Non-pigmented ciliary epithelial cell (primary cell): ENCODE measurements at regions not wholly inside any gene's neighbourhood (a gene's known extent, or its start where the extent isn't known, plus 50 kb on each side); places are given as distances from the start of the nearest gene placed in this dataset.
"Not testable (repeated sequence)": the region's sequence is repeated elsewhere in the genome, so short reads cannot be mapped to it uniquely, and the experiment has no call there.

Experiments
- DNase-seq: peaks from one replicate; pipeline ENCODE4 v3.0.0-alpha.2; 2010; ENCODE audit warnings: low read depth

- DNase-seq, result no peak
Observed at GRCh38 chr10:52955337-52955736, 182.8 kb upstream of the MBL2 start.

GRCh38 chr10:52954407-52954806, 181.8 kb upstream of the MBL2 start:
- DNase-seq, result no peak

DNA sequence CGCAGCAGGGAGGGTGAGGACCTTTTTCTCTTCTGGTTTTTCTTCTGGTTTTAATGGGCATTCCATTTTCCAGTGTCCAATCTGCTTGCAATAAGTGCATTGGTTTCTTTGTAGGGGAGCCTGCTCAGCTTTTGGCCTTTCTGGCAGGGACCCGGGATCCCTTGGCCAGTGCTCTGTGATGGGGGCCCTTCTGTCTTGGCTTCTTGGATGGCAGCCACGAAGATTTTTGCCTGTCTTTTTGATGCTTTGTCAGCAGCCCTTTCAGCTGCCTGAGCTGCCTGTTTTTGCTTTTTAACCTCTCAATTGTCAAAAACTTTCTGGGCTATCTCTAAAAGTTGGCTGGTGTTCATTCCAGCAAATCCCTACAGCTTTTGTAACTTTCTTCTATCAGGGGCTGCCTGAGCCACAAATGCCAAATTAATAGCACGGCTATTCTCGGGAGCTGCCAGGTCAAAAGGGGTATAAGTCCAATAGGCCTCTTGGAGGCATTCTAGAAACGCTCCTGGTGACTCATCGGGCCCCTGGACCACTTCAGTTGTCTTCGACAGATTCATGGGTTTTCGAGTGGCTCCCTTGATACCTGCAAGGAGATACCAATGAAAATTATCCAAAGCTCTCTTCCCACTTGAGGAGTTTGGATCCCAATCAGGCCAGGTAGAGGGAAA, 179.9 kb upstream of the MBL2 start:
- DNase-seq, result no peak

DNA sequence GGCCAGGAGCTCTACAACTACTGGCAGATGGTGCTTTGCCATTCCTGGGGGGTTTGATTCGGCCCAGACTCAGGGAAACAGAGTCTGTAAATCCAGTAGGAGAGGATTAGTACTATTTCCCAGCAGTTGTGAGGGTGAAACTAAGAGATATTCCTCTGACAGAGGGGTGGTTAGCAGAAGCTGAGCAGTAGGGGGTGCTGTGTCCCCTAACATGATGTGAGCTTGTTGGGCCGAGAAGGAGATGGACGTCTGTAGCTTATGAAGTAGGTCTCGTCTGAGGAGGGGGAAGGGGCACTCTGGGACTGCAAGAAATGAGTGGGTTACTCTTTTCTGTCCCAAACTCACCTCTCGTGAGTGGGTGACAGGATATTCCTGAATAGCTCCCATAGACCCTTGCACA, 179.2 kb upstream of the MBL2 start:
- DNase-seq, result no peak

- DNase-seq, result no peak
Observed at GRCh38 chr10:52950578-52950977, 178.0 kb upstream of the MBL2 start.

DNA sequence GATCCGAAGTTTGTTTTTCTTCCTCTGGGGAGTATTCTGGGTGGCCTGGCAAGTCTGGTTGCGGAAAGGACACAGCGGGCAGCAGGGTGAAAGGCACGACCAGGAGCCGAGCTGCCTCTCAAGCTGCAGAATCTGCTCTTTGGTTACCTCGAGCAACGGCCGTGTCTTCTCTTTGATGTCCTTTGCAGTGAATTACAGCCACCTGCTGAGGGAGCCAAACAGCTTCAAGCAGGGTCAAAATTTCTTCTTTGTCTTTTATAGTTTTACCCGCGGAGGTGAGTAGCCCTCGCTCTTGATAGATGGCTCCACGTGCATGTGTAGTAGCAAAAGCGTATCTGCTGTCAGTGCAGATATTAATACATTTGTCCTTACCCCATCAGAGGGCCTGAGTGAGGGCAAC, 177.3 kb upstream of the MBL2 start:
- no peak for DNase-seq

- no peak for DNase-seq
Observed at GRCh38 chr10:52946486-52946885, 173.9 kb upstream of the MBL2 start.

- DNase-seq, result not testable (repeated sequence)
Observed at GRCh38 chr10:52945521-52945920, 172.9 kb upstream of the MBL2 start.

DNA sequence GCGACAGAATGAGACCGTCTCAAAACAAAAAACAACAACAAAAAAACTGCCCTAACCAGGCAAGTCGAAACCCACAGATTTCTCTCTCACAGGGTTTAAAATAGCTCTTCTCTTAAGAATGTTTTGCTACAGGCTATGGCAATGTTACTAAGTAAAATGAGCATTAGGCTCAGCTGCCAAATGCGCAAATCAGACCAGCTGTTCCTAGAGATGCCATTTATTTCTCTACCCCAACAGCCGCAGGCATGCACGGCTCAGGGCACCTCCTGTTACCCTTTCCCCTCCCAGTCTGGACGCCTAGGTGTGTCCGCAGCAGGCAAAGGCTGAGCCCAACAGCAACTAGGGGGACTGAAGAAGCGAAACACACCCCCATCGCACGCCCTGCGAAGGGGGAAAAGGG, 168.3 kb upstream of the MBL2 start:
- DNase-seq, result no peak

- DNase-seq, result no peak
Observed at GRCh38 chr10:52939894-52940293, 167.3 kb upstream of the MBL2 start.

GRCh38 chr10:52933748-52934147, 161.2 kb upstream of the MBL2 start:
- DNase-seq, result no peak

- DNase-seq, result no peak
Observed at GRCh38 chr10:52927678-52928077, 155.1 kb upstream of the MBL2 start.

DNA sequence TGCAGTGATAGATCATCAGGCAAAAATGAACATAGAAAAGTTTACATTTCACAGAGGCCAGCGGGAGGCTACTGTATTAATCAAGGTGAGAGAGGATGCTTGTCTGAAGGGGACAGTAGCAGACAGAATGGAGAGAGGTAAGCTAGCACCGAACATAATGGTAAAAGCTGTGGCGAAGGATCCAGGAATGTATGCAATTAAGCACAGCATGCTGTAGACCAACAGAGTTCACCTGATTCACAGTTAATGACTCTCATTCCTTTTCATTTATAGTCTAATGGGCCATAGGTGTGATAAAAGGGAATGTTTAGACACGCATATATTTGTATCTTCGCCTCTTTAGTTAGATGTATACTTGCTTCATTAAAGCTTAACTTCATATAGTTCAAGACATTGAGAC, 150.9 kb upstream of the MBL2 start:
- DNase-seq, result no peak

DNA sequence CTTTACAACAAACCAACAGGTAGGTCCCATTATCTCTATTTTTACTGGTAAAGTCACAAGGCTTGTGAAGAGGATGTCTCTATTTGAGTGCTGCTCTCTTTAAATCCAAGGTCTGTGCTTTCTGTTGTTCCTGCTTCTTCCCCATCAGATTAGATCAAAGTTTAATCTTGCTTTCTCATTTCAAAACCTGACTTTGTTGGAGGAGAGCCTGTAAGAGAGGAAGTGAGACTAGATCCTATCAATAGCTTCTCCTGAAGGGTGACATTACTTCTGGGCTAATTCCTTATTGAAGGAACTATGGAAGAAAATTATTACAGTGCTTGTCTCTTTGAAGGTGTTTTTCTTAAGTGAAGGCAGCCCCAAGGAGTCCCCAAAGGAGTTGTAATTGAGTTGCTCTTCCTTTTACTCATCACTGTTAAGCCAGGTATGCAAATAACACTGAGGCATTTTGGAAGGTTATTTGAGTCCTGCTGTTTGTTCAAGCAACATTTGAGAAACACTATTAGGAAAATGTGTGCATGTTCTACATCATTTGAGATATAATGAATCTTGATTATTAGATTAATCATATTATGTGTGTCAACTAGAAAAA, 146.2 kb upstream of the MBL2 start:
- DNase-seq, result no peak

GRCh38 chr10:52915391-52915790, 142.8 kb upstream of the MBL2 start:
- DNase-seq, result no peak

DNA sequence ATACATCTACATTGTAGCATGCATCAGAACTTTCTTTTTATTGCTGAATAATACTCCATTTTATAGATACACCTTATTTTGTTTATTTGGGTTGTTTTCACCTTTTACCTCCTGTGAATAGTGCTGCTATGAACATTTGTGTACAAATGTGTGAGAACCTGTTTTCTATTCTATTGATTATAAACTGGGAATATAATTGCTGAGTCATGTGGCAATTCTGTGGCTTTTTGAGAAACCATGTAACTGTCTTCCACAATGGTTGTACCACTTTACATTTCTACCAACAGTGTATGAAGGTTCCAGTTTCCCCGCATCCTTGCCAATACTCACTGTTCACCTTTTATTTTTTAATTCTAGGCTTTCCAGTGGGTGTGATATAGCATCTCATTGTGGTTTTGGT, 138.6 kb upstream of the MBL2 start:
- DNase-seq, result no peak

DNA sequence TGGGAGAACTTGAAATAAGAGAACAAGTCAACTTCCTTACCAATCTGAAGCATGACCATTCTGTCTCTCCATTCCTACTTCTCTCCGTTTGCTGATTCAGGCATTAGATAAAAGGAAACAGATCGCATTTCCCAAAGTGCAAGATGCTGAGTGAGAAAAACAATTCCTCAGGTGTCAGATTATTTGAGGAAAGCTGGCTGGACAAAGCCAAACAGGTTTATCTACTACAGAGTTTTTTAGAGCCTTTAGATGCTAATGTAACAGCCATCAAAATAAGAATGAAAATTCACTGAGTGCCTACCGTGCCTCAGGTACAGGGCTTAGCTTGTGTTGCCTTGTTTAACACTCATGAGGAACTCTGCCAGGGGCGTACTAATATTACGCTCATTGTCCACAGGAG, 135.9 kb upstream of the MBL2 start:
- no peak for DNase-seq

GRCh38 chr10:52906046-52906445, 133.5 kb upstream of the MBL2 start:
- no peak for DNase-seq

GRCh38 chr10:52903397-52903938, 130.9 kb upstream of the MBL2 start:
- DNase-seq, result no peak

DNA sequence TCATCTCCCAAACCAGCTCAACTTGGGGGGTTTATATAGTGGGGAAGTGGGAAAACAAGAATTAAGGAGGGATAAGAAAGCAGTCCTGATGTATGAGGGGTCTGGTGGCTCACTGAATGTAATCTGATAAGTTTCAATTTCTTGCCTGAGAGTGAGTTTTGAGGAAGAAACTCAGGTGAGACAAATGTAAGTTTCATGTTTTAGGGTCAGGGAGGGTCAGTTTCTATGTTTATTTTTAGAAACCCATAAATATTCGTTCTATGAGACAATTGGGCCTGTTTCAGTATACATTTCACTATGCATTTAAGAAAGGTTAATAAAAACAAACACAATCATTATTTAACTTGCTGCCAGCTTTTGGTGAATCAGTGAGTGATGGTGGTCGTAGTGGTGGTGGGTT, 128.0 kb upstream of the MBL2 start:
- no peak for DNase-seq

GRCh38 chr10:52897162-52897561, 124.6 kb upstream of the MBL2 start:
- no peak for DNase-seq

DNA sequence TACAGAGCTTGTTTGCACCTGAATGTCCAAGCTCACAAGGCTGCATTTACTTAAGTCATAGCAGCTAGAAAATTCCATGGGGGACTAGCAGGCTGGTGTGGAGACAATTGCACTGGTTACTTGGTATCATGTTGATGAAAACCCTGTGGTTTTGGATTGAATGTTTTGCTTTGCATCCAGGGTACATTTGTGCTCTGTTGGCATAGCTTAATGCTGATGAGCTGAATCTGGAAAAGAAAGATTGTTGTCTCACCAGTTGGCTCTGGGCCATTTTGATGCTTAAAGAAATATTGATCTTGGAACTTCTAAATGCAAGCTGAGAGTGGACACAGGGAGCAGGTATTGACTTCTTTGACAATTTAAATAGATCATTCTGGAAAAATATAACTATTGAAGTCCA, 122.5 kb upstream of the MBL2 start:
- DNase-seq, result no peak

DNA sequence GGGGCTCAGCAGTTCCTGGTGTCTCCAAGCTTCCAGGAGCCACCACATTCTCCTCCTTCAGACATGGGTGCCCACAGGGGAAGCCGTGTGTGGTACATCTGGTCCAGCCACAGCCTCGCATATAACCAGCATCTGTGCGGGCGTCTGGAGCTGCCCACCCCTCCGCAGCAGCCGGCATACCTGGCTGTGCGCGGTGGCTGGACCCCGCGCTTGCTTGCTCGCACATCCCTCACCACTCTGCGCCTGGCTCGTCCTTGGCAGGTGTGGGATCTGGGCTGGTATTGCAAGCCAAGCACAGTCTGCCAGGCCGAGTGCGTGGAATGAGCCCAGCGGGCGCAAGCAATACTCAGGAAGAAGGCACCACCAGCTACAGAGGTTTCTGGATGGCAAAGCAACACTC, 117.7 kb upstream of the MBL2 start:
- no peak for DNase-seq

DNA sequence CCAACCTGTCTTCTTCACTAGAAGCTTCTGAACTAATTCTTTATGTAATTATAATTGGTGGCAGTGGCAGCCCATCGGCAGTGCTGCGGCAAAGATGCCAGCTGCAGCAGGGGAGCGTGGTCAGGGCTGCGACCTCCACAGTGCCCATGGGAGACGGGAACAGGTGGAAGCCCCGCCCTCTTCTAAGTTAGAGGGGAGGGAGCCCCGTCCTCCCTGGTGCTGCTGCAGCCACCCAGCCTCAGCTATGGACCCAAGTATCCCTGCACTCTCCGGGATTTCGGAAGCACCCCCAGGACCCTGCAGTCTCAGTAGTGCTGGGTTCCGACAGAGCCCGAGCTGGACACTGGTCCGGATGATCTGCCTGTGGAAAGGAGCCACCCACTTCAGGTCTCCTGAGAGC, 117.0 kb upstream of the MBL2 start:
- no peak for DNase-seq
